ENCODE measurements at regions not wholly inside any gene's neighbourhood (a gene's known extent, or its start where the extent isn't known, plus 50 kb on each side); places are given as distances from the start of the nearest gene placed in this dataset.

GRCh38 chr16:65181071-65181561, 59.3 kb upstream of the CDH11 start:
- no peak overlapping the region for H3K9ac ChIP-seq (ENCODE audit: extremely low read depth, low read length, poor library complexity, severe bottlenecking)
- H3K4me3 ChIP-seq (ENCODE audit: low read length): no peak overlapping the region
- Mint-ChIP-seq H3K36me3 (ENCODE audit: low read depth) (no peaks in the 10 kb centered on the region), H3K4me1 (no peaks in the 10 kb centered on the region), H3K9me3 (no peaks in the 10 kb centered on the region), H3K27me3 (ENCODE audit: insufficient read depth) (peaks cover 4% of the 10 kb centered on the region), H3K4me3 (no peak overlapping the region), H3K27ac (no peak overlapping the region)
- H3K36me3 ChIP-seq (ENCODE audit: control insufficient read depth, insufficient read depth, low read length): no peaks in the 10 kb centered on the region
- no peaks in the 10 kb centered on the region for H3K27me3 ChIP-seq (ENCODE audit: control insufficient read depth, insufficient read depth, low read length, poor library complexity, severe bottlenecking)
- TF ChIP-seq, protein P1, sequence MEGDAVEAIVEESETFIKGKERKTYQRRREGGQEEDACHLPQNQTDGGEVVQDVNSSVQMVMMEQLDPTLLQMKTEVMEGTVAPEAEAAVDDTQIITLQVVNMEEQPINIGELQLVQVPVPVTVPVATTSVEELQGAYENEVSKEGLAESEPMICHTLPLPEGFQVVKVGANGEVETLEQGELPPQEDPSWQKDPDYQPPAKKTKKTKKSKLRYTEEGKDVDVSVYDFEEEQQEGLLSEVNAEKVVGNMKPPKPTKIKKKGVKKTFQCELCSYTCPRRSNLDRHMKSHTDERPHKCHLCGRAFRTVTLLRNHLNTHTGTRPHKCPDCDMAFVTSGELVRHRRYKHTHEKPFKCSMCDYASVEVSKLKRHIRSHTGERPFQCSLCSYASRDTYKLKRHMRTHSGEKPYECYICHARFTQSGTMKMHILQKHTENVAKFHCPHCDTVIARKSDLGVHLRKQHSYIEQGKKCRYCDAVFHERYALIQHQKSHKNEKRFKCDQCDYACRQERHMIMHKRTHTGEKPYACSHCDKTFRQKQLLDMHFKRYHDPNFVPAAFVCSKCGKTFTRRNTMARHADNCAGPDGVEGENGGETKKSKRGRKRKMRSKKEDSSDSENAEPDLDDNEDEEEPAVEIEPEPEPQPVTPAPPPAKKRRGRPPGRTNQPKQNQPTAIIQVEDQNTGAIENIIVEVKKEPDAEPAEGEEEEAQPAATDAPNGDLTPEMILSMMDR (conservative IDR thresholded peaks at IDR 0.05): no peak
- H3K4me1 ChIP-seq (ENCODE audit: control insufficient read depth, insufficient read depth, low read length): no peaks in the 10 kb centered on the region
- H3K27ac ChIP-seq (ENCODE audit: low read depth, low read length): no peak overlapping the region
- WGBS, 2 experiments (ENCODE audit: insufficient coverage in 1 of 2, insufficient read length in 1 of 2): 85 to 100% methylated on average over 1 to 3 of the region's 4 CpGs
- no peak for DNase-seq
- H3K9me3 ChIP-seq (ENCODE audit: control insufficient read depth, low read length): no peaks in the 10 kb centered on the region

DNA sequence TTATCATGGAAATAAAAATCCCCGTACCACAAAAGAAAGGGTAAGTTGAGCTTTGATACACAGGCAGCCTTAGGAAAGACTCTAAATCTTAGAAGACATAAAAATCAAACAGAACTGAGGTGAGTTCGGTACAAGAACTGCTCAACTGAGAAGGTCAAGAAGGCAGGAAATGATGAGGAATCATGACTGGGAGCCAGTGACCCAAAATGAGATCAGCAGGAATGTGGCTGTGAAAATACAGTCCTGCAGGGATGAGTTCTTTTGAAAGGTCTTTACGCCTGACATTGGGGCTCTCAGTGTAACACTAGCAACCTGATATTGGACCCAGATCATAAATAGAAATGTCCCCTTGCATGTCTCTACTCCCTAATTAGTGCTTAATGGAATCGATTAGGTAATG, 56.3 kb upstream of the CDH11 start:
- Mint-ChIP-seq H3K27me3 (ENCODE audit: insufficient read depth) (peaks cover 3% of the 10 kb centered on the region), H3K9me3 (no peaks in the 10 kb centered on the region), H3K36me3 (ENCODE audit: low read depth) (no peaks in the 10 kb centered on the region), H3K4me1 (no peaks in the 10 kb centered on the region), H3K4me3 (no peak overlapping the region), H3K27ac (no peak overlapping the region)
- Histone ChIP-seq H3K27ac (ENCODE audit: low read depth, low read length) (no peak overlapping the region), H3K4me3 (ENCODE audit: low read length) (no peak overlapping the region), H3K4me1 (ENCODE audit: control insufficient read depth, insufficient read depth, low read length) (no peaks in the 10 kb centered on the region), H3K36me3 (ENCODE audit: control insufficient read depth, insufficient read depth, low read length) (no peaks in the 10 kb centered on the region), H3K9ac (ENCODE audit: extremely low read depth, low read length, poor library complexity, severe bottlenecking) (no peak overlapping the region), H3K27me3 (ENCODE audit: control insufficient read depth, insufficient read depth, low read length, poor library complexity, severe bottlenecking) (no peaks in the 10 kb centered on the region), H3K9me3 (ENCODE audit: control insufficient read depth, low read length) (no peaks in the 10 kb centered on the region)
- no peak for DNase-seq
- 73% methylated on average over 3 to 4 of the region's 4 CpGs for WGBS, 2 experiments (ENCODE audit: insufficient coverage in 1 of 2, insufficient read length in 1 of 2)
- TF ChIP-seq, protein P1 (conservative IDR thresholded peaks at IDR 0.05): no peak

- Histone ChIP-seq H3K4me3 (ENCODE audit: low read length) (no peak overlapping the region), H3K9ac (ENCODE audit: extremely low read depth, low read length, poor library complexity, severe bottlenecking) (no peak overlapping the region), H3K4me1 (ENCODE audit: control insufficient read depth, insufficient read depth, low read length) (no peaks in the 10 kb centered on the region), H3K9me3 (ENCODE audit: control insufficient read depth, low read length) (no peaks in the 10 kb centered on the region), H3K36me3 (ENCODE audit: control insufficient read depth, insufficient read depth, low read length) (no peaks in the 10 kb centered on the region), H3K27ac (ENCODE audit: low read depth, low read length) (no peak overlapping the region), H3K27me3 (ENCODE audit: control insufficient read depth, insufficient read depth, low read length, poor library complexity, severe bottlenecking) (no peaks in the 10 kb centered on the region)
- no peak overlapping the region for H3K4me3 Mint-ChIP-seq
- no peaks in the 10 kb centered on the region for H3K4me1 Mint-ChIP-seq
- peaks cover 3% of the 10 kb centered on the region for H3K27me3 Mint-ChIP-seq (ENCODE audit: insufficient read depth)
- H3K27ac Mint-ChIP-seq: no peak overlapping the region
- no peaks in the 10 kb centered on the region for H3K36me3 Mint-ChIP-seq (ENCODE audit: low read depth)
- H3K9me3 Mint-ChIP-seq: no peaks in the 10 kb centered on the region
- WGBS, 2 experiments (ENCODE audit: insufficient coverage in 1 of 2, insufficient read length in 1 of 2): 88 to 95% methylated on average over 2 to 6 of the region's 6 CpGs
- TF ChIP-seq, protein P1 (conservative IDR thresholded peaks at IDR 0.05): no peak
- DNase-seq: no peak
Measured at GRCh38 chr16:65176603-65177002, 54.7 kb upstream of the CDH11 start.

All from endodermal cell (in vitro differentiated cells).